GM12892 (cell line): ENCODE measurements at regions not wholly inside any gene's neighbourhood (a gene's known extent, or its start where the extent isn't known, plus 50 kb on each side); places are given as distances from the start of the nearest gene placed in this dataset.

ENCODE experiments used
- POLR2A ChIP-seq: IDR thresholded peaks from 2 replicates; pipeline ENCODE4 v1.6.1; 2011; ENCODE audit warnings: low read depth, low read length, control low read depth
- TAF1 ChIP-seq: IDR thresholded peaks from 2 replicates; pipeline ENCODE4 v1.6.1; 2011; ENCODE audit warnings: low read depth, mild to moderate bottlenecking, control low read depth, low read length, borderline replicate concordance

- TF ChIP-seq POLR2A: no peak
- no peak for TF ChIP-seq TAF1
Measured at GRCh38 chr18:39299152-39299551, 1733.6 kb upstream of the CELF4 start.
